Smooth muscle cell (in vitro differentiated cells): ENCODE measurements at regions not wholly inside any gene's neighbourhood (a gene's known extent, or its start where the extent isn't known, plus 50 kb on each side); places are given as distances from the start of the nearest gene placed in this dataset.
"Not testable (repeated sequence)": the region's sequence is repeated elsewhere in the genome, so short reads cannot be mapped to it uniquely, and the experiment has no call there.

ENCODE experiments used
- DNase-seq: peaks from one replicate; lab custom pipeline; 2025; ENCODE audit not compliant: unreplicated experiment; lab: John Stamatoyannopoulos, UW
- H2AFZ ChIP-seq: fragments of 200-600 bp; sonication (generic); 2 replicates; pipeline ENCODE4 v1.6.0; 2016; ENCODE audit warnings: antibody characterized with exemption, low read depth, mild to moderate bottlenecking
- H3F3A ChIP-seq: fragments of 200-600 bp; sonication (generic); 2 replicates; pipeline ENCODE4 v1.6.0; 2017; ENCODE audit warnings: antibody characterized with exemption, low read depth
- H3K27ac ChIP-seq: fragments of 200-600 bp; sonication (generic); 2 replicates; pipeline ENCODE4 v1.5.1; 2016; ENCODE audit warnings: low read depth, mild to moderate bottlenecking
- H3K27me3 ChIP-seq: fragments of 200-600 bp; sonication (generic); 2 replicates; pipeline ENCODE4 v1.6.1; 2016; ENCODE audit warnings: low read depth, mild to moderate bottlenecking
- H3K36me3 ChIP-seq: fragments of 200-600 bp; sonication (generic); 2 replicates; pipeline ENCODE4 v1.5.1; 2016; ENCODE audit warnings: low read depth
- H3K4me1 ChIP-seq: fragments of 200-600 bp; sonication (generic); 2 replicates; pipeline ENCODE4 v1.5.1; 2016; ENCODE audit warnings: low read depth
- H3K4me2 ChIP-seq: fragments of 200-600 bp; sonication (generic); 2 replicates; pipeline ENCODE4 v1.6.0; 2016; ENCODE audit warnings: mild to moderate bottlenecking
- H3K4me3 ChIP-seq: fragments of 200-600 bp; sonication (generic); 2 replicates; pipeline ENCODE4 v1.5.1; 2016; ENCODE audit warnings: mild to moderate bottlenecking
- H3K79me2 ChIP-seq: fragments of 200-600 bp; sonication (generic); 2 replicates; pipeline ENCODE4 v1.6.0; 2016; ENCODE audit warnings: low read depth, mild to moderate bottlenecking
- H3K9ac ChIP-seq: fragments of 200-600 bp; sonication (generic); 2 replicates; pipeline ENCODE4 v1.6.0; 2016; ENCODE audit warnings: low read depth
- H3K9me3 ChIP-seq: fragments of 200-600 bp; sonication (generic); replicated peaks from 2 replicates; pipeline ENCODE4 v1.5.1; 2016; ENCODE audit warnings: low read depth
- H4K20me1 ChIP-seq: fragments of 200-600 bp; sonication (generic); 2 replicates; pipeline ENCODE4 v1.6.0; 2016; ENCODE audit warnings: low read depth
- WGBS: methylation state at CpG from one replicate; pipeline ENCODE4 v1.1.7; 2016; ENCODE audit warnings: low lambda C conversion rate; 5-methylcytosine and 5-hydroxymethylcytosine counted together
- TF ChIP-seq, protein P1 (sequence below): fragments of 200-600 bp; sonication (generic); IDR thresholded peaks from 2 replicates; pipeline ENCODE4 v1.5.1; 2017; ENCODE audit warnings: borderline replicate concordance, mild to moderate bottlenecking, antibody characterized with exemption; ENCODE audit not compliant: insufficient read depth, poor library complexity, severe bottlenecking

GRCh38 chr10:78467496-78468106 is 433.9 kb downstream of the RPS24 start:
- WGBS, result 91% methylated on average over 6 of the region's 7 CpGs
- Histone ChIP-seq H4K20me1 (no peaks in the 10 kb centered on the region), H3K9me3 (no peaks in the 10 kb centered on the region), H3K36me3 (no peaks in the 10 kb centered on the region), H3K4me2 (no peak overlapping the region), H3K27ac (no peak overlapping the region), H3K4me1 (peaks cover 25% of the 10 kb centered on the region), H3K9ac (no peak overlapping the region), H3K27me3 (no peaks in the 10 kb centered on the region), H3F3A (no peaks in the 10 kb centered on the region), H3K79me2 (no peaks in the 10 kb centered on the region), H2AFZ (no peak overlapping the region), H3K4me3 (no peak overlapping the region)
- no peak for DNase-seq
- TF ChIP-seq, protein P1, sequence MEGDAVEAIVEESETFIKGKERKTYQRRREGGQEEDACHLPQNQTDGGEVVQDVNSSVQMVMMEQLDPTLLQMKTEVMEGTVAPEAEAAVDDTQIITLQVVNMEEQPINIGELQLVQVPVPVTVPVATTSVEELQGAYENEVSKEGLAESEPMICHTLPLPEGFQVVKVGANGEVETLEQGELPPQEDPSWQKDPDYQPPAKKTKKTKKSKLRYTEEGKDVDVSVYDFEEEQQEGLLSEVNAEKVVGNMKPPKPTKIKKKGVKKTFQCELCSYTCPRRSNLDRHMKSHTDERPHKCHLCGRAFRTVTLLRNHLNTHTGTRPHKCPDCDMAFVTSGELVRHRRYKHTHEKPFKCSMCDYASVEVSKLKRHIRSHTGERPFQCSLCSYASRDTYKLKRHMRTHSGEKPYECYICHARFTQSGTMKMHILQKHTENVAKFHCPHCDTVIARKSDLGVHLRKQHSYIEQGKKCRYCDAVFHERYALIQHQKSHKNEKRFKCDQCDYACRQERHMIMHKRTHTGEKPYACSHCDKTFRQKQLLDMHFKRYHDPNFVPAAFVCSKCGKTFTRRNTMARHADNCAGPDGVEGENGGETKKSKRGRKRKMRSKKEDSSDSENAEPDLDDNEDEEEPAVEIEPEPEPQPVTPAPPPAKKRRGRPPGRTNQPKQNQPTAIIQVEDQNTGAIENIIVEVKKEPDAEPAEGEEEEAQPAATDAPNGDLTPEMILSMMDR, result no peak

DNA sequence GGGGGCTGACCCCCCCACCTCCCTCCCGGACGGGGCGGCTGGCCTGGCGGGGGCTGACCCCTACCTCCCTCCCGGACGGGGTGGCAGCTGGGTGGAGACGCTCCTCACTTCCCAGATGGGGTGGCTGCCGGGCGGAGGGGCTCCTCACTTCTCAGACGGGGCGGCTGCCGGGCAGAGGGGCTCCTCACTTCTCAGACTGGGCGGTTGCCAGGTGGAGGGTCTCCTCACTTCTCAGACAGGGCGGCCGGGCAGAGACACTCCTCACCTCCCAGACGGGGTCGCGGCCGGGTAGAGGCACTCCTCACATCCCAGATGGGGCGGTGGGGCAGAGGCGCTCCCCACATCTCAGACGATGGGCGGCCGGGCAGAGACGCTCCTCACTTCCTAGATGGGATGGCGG is 435.1 kb downstream of the RPS24 start:
- not testable (repeated sequence) for H3K27me3 ChIP-seq

GRCh38 chr10:78470267-78471103 is 436.8 kb downstream of the RPS24 start:
- Histone ChIP-seq H3K79me2 (no peaks in the 10 kb centered on the region), H3K4me3 (no peak overlapping the region), H3K27me3 (no peaks in the 10 kb centered on the region), H3F3A (no peaks in the 10 kb centered on the region), H3K27ac (no peak overlapping the region), H3K4me2 (no peak overlapping the region), H3K4me1 (peaks cover 25% of the 10 kb centered on the region), H3K9ac (no peak overlapping the region), H4K20me1 (no peaks in the 10 kb centered on the region), H3K9me3 (no peaks in the 10 kb centered on the region), H2AFZ (no peak overlapping the region), H3K36me3 (no peaks in the 10 kb centered on the region)
- WGBS, result 93% methylated on average over 7 of the region's 7 CpGs
- no peak for DNase-seq
- TF ChIP-seq, protein P1, result no peak

More for the DNA sequence above, 435.1 kb downstream of the RPS24 start:
- H3K4me1 ChIP-seq, result peaks cover 34% of the 10 kb centered on the region
- H3K27ac ChIP-seq, H3K4me2 ChIP-seq, H3K79me2 ChIP-seq, H3K36me3 ChIP-seq, H4K20me1 ChIP-seq, H3F3A ChIP-seq, H3K9ac ChIP-seq, H3K9me3 ChIP-seq, H2AFZ ChIP-seq, DNase-seq, H3K4me3 ChIP-seq: not testable (repeated sequence)
- WGBS, result 100% methylated on average over 18 of the region's 26 CpGs

DNA sequence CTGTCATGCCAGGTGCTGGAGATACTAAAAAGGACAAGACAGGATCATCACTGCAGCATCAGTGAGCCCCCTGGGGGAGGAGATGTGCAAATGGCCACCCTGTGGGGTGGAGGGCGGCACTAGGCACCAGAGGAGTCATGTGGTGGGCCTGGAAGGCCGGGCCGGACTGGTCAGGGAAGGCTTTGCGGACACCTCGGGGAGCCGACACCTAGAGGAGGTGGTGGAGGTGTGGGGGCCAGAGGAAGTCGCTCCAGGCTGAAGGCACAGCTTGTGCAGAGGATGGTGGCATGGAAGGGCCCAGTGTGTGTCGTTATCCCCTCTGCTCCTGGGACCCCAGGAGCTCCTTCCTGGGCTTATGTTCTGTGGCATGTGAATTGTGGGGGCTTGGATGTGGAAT is 437.7 kb downstream of the RPS24 start:
- TF ChIP-seq, protein P1, result no peak
- H3K27me3 ChIP-seq, result no peaks in the 10 kb centered on the region
- H3K9me3 ChIP-seq, result no peaks in the 10 kb centered on the region
- H3K79me2 ChIP-seq, result no peaks in the 10 kb centered on the region
- no peaks in the 10 kb centered on the region for H3K36me3 ChIP-seq
- H3F3A ChIP-seq, result no peaks in the 10 kb centered on the region
- no peaks in the 10 kb centered on the region for H4K20me1 ChIP-seq
- H3K4me1 ChIP-seq, result peaks cover 23% of the 10 kb centered on the region
- WGBS, result 86% methylated on average over 8 of the region's 8 CpGs
- DNase-seq, result no peak
- H3K9ac ChIP-seq, result no peak overlapping the region
- no peak overlapping the region for H3K27ac ChIP-seq
- H3K4me2 ChIP-seq, result no peak overlapping the region
- no peak overlapping the region for H2AFZ ChIP-seq
- no peak overlapping the region for H3K4me3 ChIP-seq
